Natural killer cell (primary cell): ENCODE measurements at regions not wholly inside any gene's neighbourhood (a gene's known extent, or its start where the extent isn't known, plus 50 kb on each side); places are given as distances from the start of the nearest gene placed in this dataset.

Experiments
- ATAC-seq, 3 donors: fragments of 150-1000 bp in 2 of 3; fragments of 200-7000 bp in 1 of 3; cut with Tn5 transposase; 1 replicate in 1 of 3; 2 replicates in 2 of 3; pipeline ENCODE4 v1.10.0; 2021; ENCODE audit warnings: mild to moderate bottlenecking in 2 of 3, moderate library complexity in 2 of 3
- DNase-seq, 2 donors: peaks; one replicate each; pipeline versions ENCODE4 v3.0.0 to v3.0.0-alpha.2; 2013 to 2021; ENCODE audit warnings: mixed read lengths in 1 of 2
- H3K27ac ChIP-seq: one replicate; pipeline ENCODE4 v1.5.1; 2013; ENCODE audit warnings: mild to moderate bottlenecking, low read length
- H3K27me3 ChIP-seq: one replicate; pipeline ENCODE4 v1.6.1; 2013; ENCODE audit warnings: low read length; ENCODE audit not compliant: control insufficient read depth, insufficient read depth
- H3K36me3 ChIP-seq: one replicate; pipeline ENCODE4 v1.6.1; 2013; ENCODE audit warnings: low read length; ENCODE audit not compliant: control insufficient read depth, insufficient read depth
- H3K4me1 ChIP-seq: one replicate; pipeline ENCODE4 v1.6.1; 2013; ENCODE audit warnings: low read length; ENCODE audit not compliant: control insufficient read depth, insufficient read depth
- H3K4me3 ChIP-seq: one replicate; pipeline ENCODE4 v1.5.1; 2013; ENCODE audit warnings: low read length
- H3K9me3 ChIP-seq: one replicate; pipeline ENCODE4 v1.6.1; 2013; ENCODE audit warnings: low read length; ENCODE audit not compliant: control insufficient read depth, insufficient read depth
- H3K27ac Mint-ChIP-seq, 2 donors: one replicate each; pipeline ENCODE4 v1.8.0; 2022; ENCODE audit warnings: mild to moderate bottlenecking in 2 of 2, mixed read lengths in 2 of 2, moderate library complexity in 1 of 2
- H3K27me3 Mint-ChIP-seq, 2 donors: one replicate each; pipeline ENCODE4 v1.8.0; 2022; ENCODE audit warnings: low read depth in 2 of 2, mixed read lengths in 2 of 2
- H3K36me3 Mint-ChIP-seq: one replicate; pipeline ENCODE4 v1.8.0; 2022; ENCODE audit warnings: mixed read lengths
- H3K4me1 Mint-ChIP-seq, 2 donors: one replicate each; pipeline ENCODE4 v1.8.0; 2022; ENCODE audit warnings: mixed read lengths in 2 of 2
- H3K4me3 Mint-ChIP-seq: one replicate; pipeline ENCODE4 v1.8.0; 2022; ENCODE audit warnings: mild to moderate bottlenecking, moderate library complexity, mixed read lengths
- H3K9me3 Mint-ChIP-seq, 2 donors: one replicate each; pipeline ENCODE4 v1.8.0; 2022; ENCODE audit warnings: mixed read lengths in 2 of 2
- WGBS: methylation state at CpG from one replicate; pipeline ENCODE4 v1.1.7; 2013; ENCODE audit warnings: missing lambda C conversion rate; ENCODE audit not compliant: insufficient coverage; 5-methylcytosine and 5-hydroxymethylcytosine counted together
- intact Hi-C: fragments of 100-400 bp; cut with micrococcal nuclease; formaldehyde crosslinking; loops from one replicate; pipeline ENCODE4 v1.14.2; 2022
- TF ChIP-seq, protein P1 (sequence below): fragments of 200-600 bp; IDR thresholded peaks from one replicate; pipeline ENCODE4 v1.8.0; 2022; ENCODE audit warnings: antibody characterized with exemption

DNA sequence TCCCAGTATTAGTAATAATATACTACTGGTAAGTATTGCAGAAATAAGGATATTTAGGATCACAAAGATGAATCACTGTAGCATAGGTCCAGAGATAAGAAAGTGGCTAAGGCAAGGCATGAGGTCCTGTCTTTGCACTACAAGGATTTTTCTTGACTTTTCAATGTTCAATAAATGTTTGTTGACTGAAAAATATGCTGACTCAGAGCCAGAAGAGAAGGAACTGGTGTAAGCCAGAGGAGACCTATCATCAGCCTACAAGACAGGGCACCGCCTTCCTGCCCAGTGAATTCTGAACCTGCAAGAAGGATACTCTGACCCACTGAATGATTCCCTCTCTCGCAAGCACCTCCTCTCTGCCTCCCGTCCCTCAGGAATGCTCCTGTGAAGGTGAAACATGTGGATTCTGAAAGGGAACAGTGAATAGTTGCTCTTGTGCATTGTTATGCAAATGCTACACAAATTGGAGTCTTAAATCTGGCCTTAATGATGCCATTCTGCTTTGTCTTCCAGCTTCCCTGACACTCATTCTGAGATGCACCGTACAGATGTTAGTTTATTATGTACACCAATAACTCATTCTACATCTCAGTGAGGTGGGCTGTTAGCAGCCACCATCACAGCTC, 540.0 kb downstream of the OMA1 start:
- no peak for DNase-seq

DNA sequence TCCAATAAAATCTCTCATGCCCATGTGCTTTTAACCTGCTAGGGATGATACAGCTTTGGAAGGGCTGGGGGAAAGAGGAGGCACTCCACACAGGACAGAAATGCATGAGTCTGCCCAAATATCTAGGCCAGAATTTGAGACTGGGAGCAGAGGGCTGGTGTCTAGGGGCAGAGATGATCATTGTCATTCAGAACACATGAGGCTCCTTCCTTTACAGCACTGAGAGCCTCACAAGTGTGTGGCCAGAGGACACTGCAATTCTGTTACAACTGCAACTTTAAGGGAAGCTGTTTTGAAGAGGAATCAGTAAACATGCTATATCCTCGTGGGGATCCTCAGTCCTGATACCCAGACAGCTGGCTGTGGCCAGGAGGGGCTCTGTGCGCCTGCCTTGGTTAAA, 541.3 kb downstream of the OMA1 start:
- no peaks in the 10 kb centered on the region for H3K36me3 Mint-ChIP-seq
- ATAC-seq (no peak), DNase-seq (no peak)
- H3K36me3 ChIP-seq, result no peaks in the 10 kb centered on the region
- no peaks in the 10 kb centered on the region for H3K9me3 ChIP-seq
- 4% methylated on average over 2 of the region's 2 CpGs for WGBS
- H3K4me1 ChIP-seq, result no peaks in the 10 kb centered on the region
- no peaks in the 10 kb centered on the region for H3K9me3 Mint-ChIP-seq
- no peak overlapping the region for H3K27ac ChIP-seq
- no peak overlapping the region for H3K4me3 Mint-ChIP-seq
- no peak overlapping the region for H3K4me3 ChIP-seq
- TF ChIP-seq, protein P1, sequence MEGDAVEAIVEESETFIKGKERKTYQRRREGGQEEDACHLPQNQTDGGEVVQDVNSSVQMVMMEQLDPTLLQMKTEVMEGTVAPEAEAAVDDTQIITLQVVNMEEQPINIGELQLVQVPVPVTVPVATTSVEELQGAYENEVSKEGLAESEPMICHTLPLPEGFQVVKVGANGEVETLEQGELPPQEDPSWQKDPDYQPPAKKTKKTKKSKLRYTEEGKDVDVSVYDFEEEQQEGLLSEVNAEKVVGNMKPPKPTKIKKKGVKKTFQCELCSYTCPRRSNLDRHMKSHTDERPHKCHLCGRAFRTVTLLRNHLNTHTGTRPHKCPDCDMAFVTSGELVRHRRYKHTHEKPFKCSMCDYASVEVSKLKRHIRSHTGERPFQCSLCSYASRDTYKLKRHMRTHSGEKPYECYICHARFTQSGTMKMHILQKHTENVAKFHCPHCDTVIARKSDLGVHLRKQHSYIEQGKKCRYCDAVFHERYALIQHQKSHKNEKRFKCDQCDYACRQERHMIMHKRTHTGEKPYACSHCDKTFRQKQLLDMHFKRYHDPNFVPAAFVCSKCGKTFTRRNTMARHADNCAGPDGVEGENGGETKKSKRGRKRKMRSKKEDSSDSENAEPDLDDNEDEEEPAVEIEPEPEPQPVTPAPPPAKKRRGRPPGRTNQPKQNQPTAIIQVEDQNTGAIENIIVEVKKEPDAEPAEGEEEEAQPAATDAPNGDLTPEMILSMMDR, result no peak
- no peak overlapping the region for H3K27ac Mint-ChIP-seq
- intact Hi-C loops, result no loop called here
- no peaks in the 10 kb centered on the region for H3K27me3 ChIP-seq
- H3K27me3 Mint-ChIP-seq, result peaks cover 9 to 15% of the 10 kb centered on the region in 2 donors
- H3K4me1 Mint-ChIP-seq, result no peaks in the 10 kb centered on the region

More for the DNA sequence above, 540.0 kb downstream of the OMA1 start:
- Histone ChIP-seq H3K4me1 (no peaks in the 10 kb centered on the region), H3K36me3 (no peaks in the 10 kb centered on the region), H3K27me3 (no peaks in the 10 kb centered on the region), H3K4me3 (no peak overlapping the region), H3K9me3 (no peaks in the 10 kb centered on the region), H3K27ac (no peak overlapping the region)
- Mint-ChIP-seq H3K27me3 (peaks cover 5 to 15% of the 10 kb centered on the region in 2 donors), H3K27ac (no peak overlapping the region), H3K4me3 (no peak overlapping the region), H3K9me3 (no peaks in the 10 kb centered on the region), H3K36me3 (no peaks in the 10 kb centered on the region), H3K4me1 (no peaks in the 10 kb centered on the region)
- ATAC-seq, result no peak
- intact Hi-C loops, result no loop called here
- WGBS, result 81% methylated on average over 3 of the region's 4 CpGs
- TF ChIP-seq, protein P1, result no peak

DNA sequence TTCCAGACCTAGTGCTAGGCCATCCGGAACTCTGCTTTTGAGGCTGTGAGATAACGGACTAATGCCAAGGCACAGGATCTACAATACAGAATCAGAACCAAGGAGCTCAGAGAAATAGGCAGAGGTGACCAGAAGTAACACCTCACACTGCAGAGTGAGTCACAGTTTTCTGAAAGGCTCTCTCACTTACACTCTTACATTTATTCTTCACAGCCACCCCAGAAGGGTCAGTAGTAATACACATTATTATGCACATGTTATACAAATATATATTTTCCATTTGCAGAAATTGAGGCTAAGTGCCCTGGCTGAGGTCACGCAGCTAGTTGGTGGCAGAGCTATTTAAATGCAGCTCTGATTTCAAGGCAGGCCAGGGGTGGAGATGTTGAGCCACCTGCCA, 542.5 kb downstream of the OMA1 start:
- no peak overlapping the region for H3K27ac ChIP-seq
- H3K36me3 ChIP-seq, result no peaks in the 10 kb centered on the region
- Mint-ChIP-seq H3K27ac (no peak overlapping the region), H3K4me1 (no peaks in the 10 kb centered on the region), H3K36me3 (no peaks in the 10 kb centered on the region), H3K4me3 (no peak overlapping the region), H3K9me3 (no peaks in the 10 kb centered on the region), H3K27me3 (peaks cover 12 to 15% of the 10 kb centered on the region in 2 donors)
- no peak overlapping the region for H3K4me3 ChIP-seq
- DNase-seq, result no peak
- TF ChIP-seq, protein P1, result no peak
- intact Hi-C loops, result no loop called here
- H3K27me3 ChIP-seq, result no peaks in the 10 kb centered on the region
- WGBS, result 92% methylated on average over 3 of the region's 3 CpGs
- no peaks in the 10 kb centered on the region for H3K4me1 ChIP-seq
- no peaks in the 10 kb centered on the region for H3K9me3 ChIP-seq
- ATAC-seq, result no peak

DNA sequence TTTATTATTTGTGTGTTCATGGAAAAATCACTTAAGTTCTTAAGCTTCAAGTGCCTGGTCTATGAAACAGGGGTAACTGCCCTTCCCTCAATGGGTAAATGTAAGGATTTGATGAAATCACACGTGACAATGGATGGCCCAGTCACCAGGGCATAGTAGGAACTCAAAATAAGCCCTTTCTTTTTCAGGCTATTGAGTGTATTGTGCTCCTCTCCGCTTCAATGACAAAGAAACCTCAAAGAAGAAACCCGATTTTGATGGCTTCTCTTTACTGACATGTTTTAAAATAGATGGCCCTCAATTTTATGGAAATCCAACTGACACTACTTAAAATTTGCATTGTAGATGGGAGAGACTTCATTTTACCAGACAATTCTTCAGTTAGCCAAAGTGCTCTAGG, 543.5 kb downstream of the OMA1 start:
- TF ChIP-seq, protein P1, result no peak
- DNase-seq (no peak), ATAC-seq (no peak)
- Mint-ChIP-seq H3K9me3 (no peaks in the 10 kb centered on the region), H3K27ac (no peak overlapping the region), H3K27me3 (peaks cover 12 to 15% of the 10 kb centered on the region in 2 donors), H3K4me1 (no peaks in the 10 kb centered on the region), H3K4me3 (no peak overlapping the region), H3K36me3 (no peaks in the 10 kb centered on the region)
- H3K36me3 ChIP-seq, result no peaks in the 10 kb centered on the region
- H3K4me1 ChIP-seq, result no peaks in the 10 kb centered on the region
- 83% methylated on average over 3 of the region's 3 CpGs for WGBS
- no peaks in the 10 kb centered on the region for H3K9me3 ChIP-seq
- intact Hi-C loops, result no loop called here
- H3K4me3 ChIP-seq, result no peak overlapping the region
- no peaks in the 10 kb centered on the region for H3K27me3 ChIP-seq
- no peak overlapping the region for H3K27ac ChIP-seq
